Lower leg skin (tissue), 3 donors: ENCODE measurements at regions not wholly inside any gene's neighbourhood (a gene's known extent, or its start where the extent isn't known, plus 50 kb on each side); places are given as distances from the start of the nearest gene placed in this dataset.

ENCODE experiments used
- POLR2A ChIP-seq, 2 donors: fragments of 450-650 bp; IDR thresholded peaks; one replicate each; pipeline ENCODE4 v1.6.1; 2016 to 2017; ENCODE audit warnings: antibody characterized with exemption in 2 of 2, mild to moderate bottlenecking in 1 of 2, moderate library complexity in 1 of 2
- TF ChIP-seq, protein P1 (sequence below), 3 donors: fragments of 450-650 bp; IDR thresholded peaks; one replicate each; pipeline ENCODE4 v1.5.1; 2016; ENCODE audit warnings: antibody characterized with exemption in 3 of 3, mild to moderate bottlenecking in 3 of 3, moderate library complexity in 2 of 3

DNA sequence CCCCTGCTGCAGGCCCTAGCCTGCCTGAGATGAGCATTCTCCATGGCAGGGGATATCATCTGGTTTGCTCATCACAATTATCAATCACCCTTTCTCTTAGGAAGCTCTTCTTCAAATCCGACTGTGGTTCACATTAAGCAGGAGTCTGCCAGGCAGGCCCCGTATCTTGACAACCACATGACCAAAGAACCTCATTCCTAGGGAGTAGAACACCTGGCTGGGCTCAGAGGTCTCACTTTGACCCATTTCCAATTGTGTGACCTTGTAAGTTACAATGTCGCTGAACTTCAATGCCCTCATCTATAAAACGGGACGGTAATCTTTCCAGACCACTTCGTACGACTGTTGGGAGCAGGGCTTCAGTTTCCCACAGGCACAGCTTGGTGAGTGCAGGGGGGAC is 156.4 kb upstream of the PCBD1 start:
- TF ChIP-seq, protein P1, sequence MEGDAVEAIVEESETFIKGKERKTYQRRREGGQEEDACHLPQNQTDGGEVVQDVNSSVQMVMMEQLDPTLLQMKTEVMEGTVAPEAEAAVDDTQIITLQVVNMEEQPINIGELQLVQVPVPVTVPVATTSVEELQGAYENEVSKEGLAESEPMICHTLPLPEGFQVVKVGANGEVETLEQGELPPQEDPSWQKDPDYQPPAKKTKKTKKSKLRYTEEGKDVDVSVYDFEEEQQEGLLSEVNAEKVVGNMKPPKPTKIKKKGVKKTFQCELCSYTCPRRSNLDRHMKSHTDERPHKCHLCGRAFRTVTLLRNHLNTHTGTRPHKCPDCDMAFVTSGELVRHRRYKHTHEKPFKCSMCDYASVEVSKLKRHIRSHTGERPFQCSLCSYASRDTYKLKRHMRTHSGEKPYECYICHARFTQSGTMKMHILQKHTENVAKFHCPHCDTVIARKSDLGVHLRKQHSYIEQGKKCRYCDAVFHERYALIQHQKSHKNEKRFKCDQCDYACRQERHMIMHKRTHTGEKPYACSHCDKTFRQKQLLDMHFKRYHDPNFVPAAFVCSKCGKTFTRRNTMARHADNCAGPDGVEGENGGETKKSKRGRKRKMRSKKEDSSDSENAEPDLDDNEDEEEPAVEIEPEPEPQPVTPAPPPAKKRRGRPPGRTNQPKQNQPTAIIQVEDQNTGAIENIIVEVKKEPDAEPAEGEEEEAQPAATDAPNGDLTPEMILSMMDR (IDR thresholded peaks at IDR 0.05): no peak
- no peak for TF ChIP-seq POLR2A (IDR thresholded peaks at IDR 0.05)
